ENCODE measurements at regions not wholly inside any gene's neighbourhood (a gene's known extent, or its start where the extent isn't known, plus 50 kb on each side); places are given as distances from the start of the nearest gene placed in this dataset.

DNA sequence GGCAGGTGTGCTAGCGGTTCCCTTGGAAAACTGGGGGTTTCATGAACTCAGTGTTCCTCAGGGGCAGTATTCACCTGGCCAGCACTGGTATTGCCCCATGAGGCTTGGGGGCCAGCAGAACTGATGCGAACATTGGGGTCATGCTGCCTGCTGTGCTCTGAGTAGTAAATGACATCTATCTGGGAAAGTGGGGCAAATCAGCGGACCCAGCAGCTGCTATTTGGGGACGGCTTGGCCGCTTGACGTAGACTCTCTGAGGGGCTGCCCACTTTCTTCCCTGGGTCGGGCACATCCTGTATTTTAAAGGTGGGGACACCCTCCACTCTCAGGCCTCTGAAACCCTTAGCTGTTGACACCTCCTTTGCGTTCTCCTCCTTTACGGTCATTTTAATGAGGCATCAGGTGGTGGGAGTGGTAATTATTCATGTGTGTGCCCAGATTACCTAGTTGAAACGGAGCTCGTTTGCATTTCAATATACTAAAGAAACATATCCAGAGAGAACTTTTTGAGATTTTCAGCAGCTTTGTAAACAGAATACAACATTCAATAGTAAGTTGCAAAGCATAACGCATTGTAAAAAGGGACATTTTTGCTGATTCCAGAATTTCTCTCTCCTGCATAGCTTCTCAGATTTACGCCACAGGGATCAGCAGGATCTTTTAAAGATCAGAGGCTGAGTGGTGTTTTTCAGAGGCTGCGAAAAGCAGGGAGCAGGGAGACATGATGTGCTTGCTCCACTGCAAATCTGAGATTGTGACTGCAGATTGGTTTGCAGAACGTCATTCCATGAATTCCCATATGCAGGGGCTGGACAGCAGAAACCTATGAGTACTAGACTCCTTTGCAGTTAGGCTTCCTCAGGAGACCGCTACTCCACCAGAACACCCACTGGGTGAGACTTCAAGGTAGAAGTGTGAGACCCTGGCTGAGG lies 56.8 kb upstream of the ZFR start:
- POLR2A ChIA-PET: no interaction called here
- ATAC-seq: no peak
- DNase-seq: no peak
- CTCF ChIA-PET: no interaction called here
- H3K27ac Mint-ChIP-seq: no peak overlapping the region
- H3K4me3 Mint-ChIP-seq: no peak overlapping the region
- peaks cover 21% of the 10 kb centered on the region for H3K27me3 Mint-ChIP-seq (ENCODE audit: low read depth)
- H3K36me3 Mint-ChIP-seq (ENCODE audit: low read depth): no peaks in the 10 kb centered on the region
- H3K4me1 Mint-ChIP-seq (ENCODE audit: low read depth): no peaks in the 10 kb centered on the region
- no peaks in the 10 kb centered on the region for H3K9me3 Mint-ChIP-seq (ENCODE audit: insufficient read depth)

DNA sequence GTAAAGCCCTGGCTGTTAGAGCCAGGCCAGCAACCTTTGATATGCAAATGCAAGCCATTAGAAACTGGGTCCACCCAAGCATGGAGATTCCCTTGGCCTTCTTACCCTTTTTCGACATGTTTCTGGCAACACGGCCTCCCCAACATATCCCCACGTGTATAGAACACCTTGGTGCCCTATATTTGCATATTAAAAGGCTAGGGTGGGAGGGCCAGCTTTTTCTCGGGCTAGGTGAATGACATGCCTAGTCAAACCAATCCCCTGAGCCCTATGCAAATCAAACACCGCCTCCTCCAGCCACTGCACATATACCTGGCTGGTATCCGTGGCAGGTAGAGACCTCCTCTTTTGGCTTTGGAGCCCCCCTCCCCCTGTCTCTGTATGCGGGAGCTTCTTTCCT lies 55.6 kb upstream of the ZFR start:
- ATAC-seq (no peak), DNase-seq (no peak)
- ChIA-PET CTCF (interaction anchor here (2.1 to 3.2 kb wide), 2 partner anchors 11 to 89 kb away, joined by 10 to 23 read pairs; no protein-coding TSS in a partner anchor), POLR2A (interaction anchor here (1.4 kb wide), 1 partner anchor 85 kb away, joined by 5 read pairs; no protein-coding TSS in a partner anchor)
- H3K27me3 Mint-ChIP-seq (ENCODE audit: low read depth): peaks cover 10% of the 10 kb centered on the region
- no peaks in the 10 kb centered on the region for H3K4me1 Mint-ChIP-seq (ENCODE audit: low read depth)
- H3K36me3 Mint-ChIP-seq (ENCODE audit: low read depth): no peaks in the 10 kb centered on the region
- H3K4me3 Mint-ChIP-seq: no peak overlapping the region
- no peaks in the 10 kb centered on the region for H3K9me3 Mint-ChIP-seq (ENCODE audit: insufficient read depth)
- no peak overlapping the region for H3K27ac Mint-ChIP-seq

- no peak for DNase-seq
- Mint-ChIP-seq H3K36me3 (ENCODE audit: low read depth) (no peaks in the 10 kb centered on the region), H3K4me1 (ENCODE audit: low read depth) (no peaks in the 10 kb centered on the region), H3K27me3 (ENCODE audit: low read depth) (peaks cover 2% of the 10 kb centered on the region), H3K27ac (no peak overlapping the region), H3K4me3 (no peak overlapping the region), H3K9me3 (ENCODE audit: insufficient read depth) (no peaks in the 10 kb centered on the region)
- no peak for ATAC-seq
- POLR2A ChIA-PET: interaction anchor here (1.4 kb wide), 1 partner anchor 86 kb away, joined by 5 read pairs; no protein-coding TSS in a partner anchor
- CTCF ChIA-PET: interaction anchor here (2.1 to 3.2 kb wide), 2 partner anchors 10 to 90 kb away, joined by 10 to 23 read pairs; no protein-coding TSS in a partner anchor
Measured at GRCh38 chr5:32499261-32499660, 54.7 kb upstream of the ZFR start.

GRCh38 chr5:32498484-32498883 lies 53.9 kb upstream of the ZFR start:
- no peaks in the 10 kb centered on the region for H3K36me3 Mint-ChIP-seq (ENCODE audit: low read depth)
- H3K4me1 Mint-ChIP-seq (ENCODE audit: low read depth): no peaks in the 10 kb centered on the region
- H3K27me3 Mint-ChIP-seq (ENCODE audit: low read depth): peaks cover 2% of the 10 kb centered on the region
- ATAC-seq: no peak
- no peak overlapping the region for H3K4me3 Mint-ChIP-seq
- POLR2A ChIA-PET: interaction anchor here (0.6 kb wide), 1 partner anchor 37 kb away, joined by 3 read pairs; no protein-coding TSS in a partner anchor
- no peak overlapping the region for H3K27ac Mint-ChIP-seq
- CTCF ChIA-PET: interaction anchor here (2.1 to 3.2 kb wide), 2 partner anchors 9 to 91 kb away, joined by 10 to 23 read pairs; no protein-coding TSS in a partner anchor
- no peaks in the 10 kb centered on the region for H3K9me3 Mint-ChIP-seq (ENCODE audit: insufficient read depth)
- no peak for DNase-seq

GRCh38 chr5:32496104-32496503 lies 51.6 kb upstream of the ZFR start:
- Mint-ChIP-seq H3K27ac (no peak overlapping the region), H3K4me1 (ENCODE audit: low read depth) (no peaks in the 10 kb centered on the region), H3K4me3 (no peak overlapping the region), H3K9me3 (ENCODE audit: insufficient read depth) (no peaks in the 10 kb centered on the region), H3K36me3 (ENCODE audit: low read depth) (no peaks in the 10 kb centered on the region), H3K27me3 (ENCODE audit: low read depth) (peaks cover 3% of the 10 kb centered on the region)
- CTCF ChIA-PET: interaction anchor here (1.2 kb wide), 1 partner anchor 94 kb away, joined by 5 read pairs; no protein-coding TSS in a partner anchor
- DNase-seq (no peak), ATAC-seq (no peak)
- POLR2A ChIA-PET: no interaction called here

- POLR2A ChIA-PET: interaction anchor here (0.9 kb wide), 1 partner anchor 37 kb away, joined by 4 read pairs; no protein-coding TSS in a partner anchor
Measured at GRCh38 chr5:32494827-32495226, 50.3 kb upstream of the ZFR start.

More at GRCh38 chr5:32494827-32495226, 50.3 kb upstream of the ZFR start:
- CTCF ChIA-PET: interaction anchor here (1.1 kb wide), 1 partner anchor 95 kb away, joined by 7 read pairs; no protein-coding TSS in a partner anchor
- Mint-ChIP-seq H3K27ac (no peak overlapping the region), H3K4me3 (no peak overlapping the region), H3K4me1 (ENCODE audit: low read depth) (no peaks in the 10 kb centered on the region), H3K36me3 (ENCODE audit: low read depth) (no peaks in the 10 kb centered on the region), H3K9me3 (ENCODE audit: insufficient read depth) (no peaks in the 10 kb centered on the region), H3K27me3 (ENCODE audit: low read depth) (peaks cover 3% of the 10 kb centered on the region)
- DNase-seq: no peak
- ATAC-seq: no peak
